ENCODE measurements at regions not wholly inside any gene's neighbourhood (a gene's known extent, or its start where the extent isn't known, plus 50 kb on each side); places are given as distances from the start of the nearest gene placed in this dataset.

DNA sequence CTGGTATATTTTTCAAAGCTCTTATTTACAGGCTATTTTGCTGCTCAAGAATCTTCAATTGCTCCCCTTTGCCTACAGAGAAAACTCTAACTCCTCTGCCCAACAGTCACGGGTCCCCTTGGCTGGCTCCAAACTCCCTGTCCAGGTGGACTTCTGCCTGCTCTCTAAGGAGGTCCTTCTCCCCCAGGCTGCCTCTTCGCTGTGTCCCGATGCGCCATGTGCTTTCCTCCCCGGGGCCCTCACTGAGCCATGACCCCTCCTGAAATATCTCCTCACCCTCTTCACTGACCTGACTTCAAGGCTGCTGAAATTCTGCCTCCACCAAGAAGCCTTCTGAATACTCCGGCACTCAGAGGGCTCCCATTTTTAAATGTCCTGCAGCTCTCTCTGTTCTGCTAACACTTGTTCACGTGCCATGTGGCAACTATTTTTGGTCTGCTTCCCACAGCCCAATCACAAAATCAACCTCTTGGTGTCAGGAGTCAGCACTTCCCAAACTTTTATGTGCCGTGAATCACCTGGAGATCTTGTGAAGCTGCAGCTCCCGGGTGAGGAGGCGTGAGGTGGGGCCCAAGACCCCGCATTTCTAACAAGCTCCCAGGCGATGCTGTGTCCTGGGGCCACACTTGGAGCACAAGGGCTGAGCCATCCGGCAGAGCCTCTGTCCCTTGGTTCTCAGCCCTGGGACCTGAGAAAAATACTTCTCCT is 85.7 kb upstream of the COL13A1 start:
- Mint-ChIP-seq H3K4me3 (ENCODE audit: unreplicated experiment) (no peak overlapping the region), H3K9me3 (ENCODE audit: unreplicated experiment) (no peaks in the 10 kb centered on the region), H3K4me1 (ENCODE audit: unreplicated experiment) (peaks cover 29% of the 10 kb centered on the region), H3K36me3 (ENCODE audit: unreplicated experiment) (no peaks in the 10 kb centered on the region), H3K27ac (ENCODE audit: unreplicated experiment) (peak overlapping the region; percentile 94), H3K27me3 (ENCODE audit: unreplicated experiment) (no peaks in the 10 kb centered on the region)
- TF ChIP-seq, protein P1, sequence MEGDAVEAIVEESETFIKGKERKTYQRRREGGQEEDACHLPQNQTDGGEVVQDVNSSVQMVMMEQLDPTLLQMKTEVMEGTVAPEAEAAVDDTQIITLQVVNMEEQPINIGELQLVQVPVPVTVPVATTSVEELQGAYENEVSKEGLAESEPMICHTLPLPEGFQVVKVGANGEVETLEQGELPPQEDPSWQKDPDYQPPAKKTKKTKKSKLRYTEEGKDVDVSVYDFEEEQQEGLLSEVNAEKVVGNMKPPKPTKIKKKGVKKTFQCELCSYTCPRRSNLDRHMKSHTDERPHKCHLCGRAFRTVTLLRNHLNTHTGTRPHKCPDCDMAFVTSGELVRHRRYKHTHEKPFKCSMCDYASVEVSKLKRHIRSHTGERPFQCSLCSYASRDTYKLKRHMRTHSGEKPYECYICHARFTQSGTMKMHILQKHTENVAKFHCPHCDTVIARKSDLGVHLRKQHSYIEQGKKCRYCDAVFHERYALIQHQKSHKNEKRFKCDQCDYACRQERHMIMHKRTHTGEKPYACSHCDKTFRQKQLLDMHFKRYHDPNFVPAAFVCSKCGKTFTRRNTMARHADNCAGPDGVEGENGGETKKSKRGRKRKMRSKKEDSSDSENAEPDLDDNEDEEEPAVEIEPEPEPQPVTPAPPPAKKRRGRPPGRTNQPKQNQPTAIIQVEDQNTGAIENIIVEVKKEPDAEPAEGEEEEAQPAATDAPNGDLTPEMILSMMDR (IDR thresholded peaks at IDR 0.05): no peak
- DNase-seq (ENCODE audit: extremely low spot score, unreplicated experiment): no peak

DNA sequence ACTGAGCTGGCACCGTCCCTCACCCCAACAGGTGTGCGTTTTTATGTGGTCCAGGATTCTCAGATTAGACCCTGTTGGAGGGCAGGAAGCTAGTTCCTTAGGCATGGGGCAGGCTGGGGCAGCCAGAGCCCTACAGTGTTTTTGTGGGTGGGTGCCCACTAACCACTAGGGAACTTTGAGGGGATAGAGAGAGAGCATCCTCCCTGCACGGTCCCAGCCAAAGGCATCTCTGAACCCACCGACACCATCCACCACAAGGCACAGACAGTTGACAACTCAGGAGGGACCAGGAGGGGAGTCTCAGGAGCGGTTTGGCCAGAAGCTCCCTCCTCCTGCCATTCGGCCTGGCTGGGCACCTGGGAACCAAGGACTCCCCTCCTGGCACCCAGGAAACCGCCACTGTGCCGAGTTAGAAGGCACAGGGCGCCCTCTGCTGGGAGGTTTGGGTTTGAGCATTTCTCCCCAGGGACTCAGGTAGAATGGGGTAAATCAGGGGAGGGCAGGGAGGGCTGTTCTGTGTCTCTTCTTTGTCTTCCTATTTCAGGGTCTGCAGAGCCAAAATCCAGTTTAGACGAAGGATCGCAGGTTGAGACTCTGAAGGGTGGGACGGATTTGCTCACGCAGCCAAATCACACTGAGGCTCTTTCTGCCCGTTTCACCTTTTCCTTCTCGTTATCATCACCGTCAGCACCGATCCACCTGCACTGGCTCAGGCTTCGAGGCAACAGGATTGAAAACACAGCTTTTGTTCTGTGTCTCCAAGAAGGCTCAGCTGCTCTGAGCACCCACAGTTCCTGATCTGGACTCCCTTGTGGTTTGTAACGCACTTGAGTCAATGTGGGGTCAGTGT is 84.8 kb upstream of the COL13A1 start:
- peak overlapping the region; percentile 94 for H3K27ac Mint-ChIP-seq (ENCODE audit: unreplicated experiment)
- DNase-seq (ENCODE audit: extremely low spot score, unreplicated experiment): no peak

DNA sequence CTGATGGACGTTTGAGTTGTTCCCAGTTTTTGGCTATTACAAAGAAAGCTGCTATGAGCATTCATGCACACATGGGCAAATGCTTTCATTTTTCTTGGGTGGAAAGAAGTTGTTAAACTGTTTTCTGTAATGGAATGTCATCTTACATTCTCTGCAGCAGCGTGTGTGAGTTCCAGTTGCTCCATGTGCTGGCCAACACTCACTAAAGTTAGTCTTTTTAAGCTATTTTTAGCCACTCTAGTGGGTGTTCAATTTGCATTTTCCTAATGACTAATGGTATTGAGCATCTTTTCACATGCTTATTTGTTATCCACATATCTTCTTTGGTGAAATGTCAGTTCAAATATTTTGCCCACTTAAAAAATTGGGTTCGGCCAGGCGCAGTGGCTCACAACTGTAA is 82.8 kb upstream of the COL13A1 start:
- TF ChIP-seq, protein P1 (IDR thresholded peaks at IDR 0.05): no peak
- Mint-ChIP-seq H3K4me1 (ENCODE audit: unreplicated experiment) (peaks cover 47% of the 10 kb centered on the region), H3K9me3 (ENCODE audit: unreplicated experiment) (peaks cover 5% of the 10 kb centered on the region), H3K4me3 (ENCODE audit: unreplicated experiment) (no peak overlapping the region), H3K36me3 (ENCODE audit: unreplicated experiment) (no peaks in the 10 kb centered on the region), H3K27me3 (ENCODE audit: unreplicated experiment) (no peaks in the 10 kb centered on the region), H3K27ac (ENCODE audit: unreplicated experiment) (no peak overlapping the region)
- DNase-seq (ENCODE audit: extremely low spot score, unreplicated experiment): no peak

More for the DNA sequence above, 84.8 kb upstream of the COL13A1 start:
- H3K36me3 Mint-ChIP-seq (ENCODE audit: unreplicated experiment): no peaks in the 10 kb centered on the region
- H3K27me3 Mint-ChIP-seq (ENCODE audit: unreplicated experiment): no peaks in the 10 kb centered on the region
- no peak overlapping the region for H3K4me3 Mint-ChIP-seq (ENCODE audit: unreplicated experiment)
- H3K4me1 Mint-ChIP-seq (ENCODE audit: unreplicated experiment): peaks cover 31% of the 10 kb centered on the region
- TF ChIP-seq, protein P1 (IDR thresholded peaks at IDR 0.05): peak; percentile 79
- peaks cover 5% of the 10 kb centered on the region for H3K9me3 Mint-ChIP-seq (ENCODE audit: unreplicated experiment)

- no peak for DNase-seq (ENCODE audit: extremely low spot score, unreplicated experiment)
- TF ChIP-seq, protein P1 (IDR thresholded peaks at IDR 0.05): no peak
Observed at GRCh38 chr10:69721690-69722310, 79.9 kb upstream of the COL13A1 start.

GRCh38 chr10:69723653-69724052 is 78.1 kb upstream of the COL13A1 start:
- no peak overlapping the region for H3K27ac Mint-ChIP-seq (ENCODE audit: unreplicated experiment)
- peaks cover 5% of the 10 kb centered on the region for H3K9me3 Mint-ChIP-seq (ENCODE audit: unreplicated experiment)
- peaks cover 32% of the 10 kb centered on the region for H3K4me1 Mint-ChIP-seq (ENCODE audit: unreplicated experiment)
- TF ChIP-seq, protein P1 (IDR thresholded peaks at IDR 0.05): no peak
- no peaks in the 10 kb centered on the region for H3K27me3 Mint-ChIP-seq (ENCODE audit: unreplicated experiment)
- no peak for DNase-seq (ENCODE audit: extremely low spot score, unreplicated experiment)
- no peaks in the 10 kb centered on the region for H3K36me3 Mint-ChIP-seq (ENCODE audit: unreplicated experiment)
- H3K4me3 Mint-ChIP-seq (ENCODE audit: unreplicated experiment): no peak overlapping the region

More at GRCh38 chr10:69721690-69722310, 79.9 kb upstream of the COL13A1 start:
- Mint-ChIP-seq H3K27ac (ENCODE audit: unreplicated experiment) (peak overlapping the region; percentile 50), H3K4me1 (ENCODE audit: unreplicated experiment) (peaks cover 22% of the 10 kb centered on the region), H3K36me3 (ENCODE audit: unreplicated experiment) (no peaks in the 10 kb centered on the region), H3K4me3 (ENCODE audit: unreplicated experiment) (no peak overlapping the region), H3K27me3 (ENCODE audit: unreplicated experiment) (no peaks in the 10 kb centered on the region), H3K9me3 (ENCODE audit: unreplicated experiment) (peaks cover 5% of the 10 kb centered on the region)

Measured in osteocyte (in vitro differentiated cells).